ENCODE measurements at regions not wholly inside any gene's neighbourhood (a gene's known extent, or its start where the extent isn't known, plus 50 kb on each side); places are given as distances from the start of the nearest gene placed in this dataset.

DNA sequence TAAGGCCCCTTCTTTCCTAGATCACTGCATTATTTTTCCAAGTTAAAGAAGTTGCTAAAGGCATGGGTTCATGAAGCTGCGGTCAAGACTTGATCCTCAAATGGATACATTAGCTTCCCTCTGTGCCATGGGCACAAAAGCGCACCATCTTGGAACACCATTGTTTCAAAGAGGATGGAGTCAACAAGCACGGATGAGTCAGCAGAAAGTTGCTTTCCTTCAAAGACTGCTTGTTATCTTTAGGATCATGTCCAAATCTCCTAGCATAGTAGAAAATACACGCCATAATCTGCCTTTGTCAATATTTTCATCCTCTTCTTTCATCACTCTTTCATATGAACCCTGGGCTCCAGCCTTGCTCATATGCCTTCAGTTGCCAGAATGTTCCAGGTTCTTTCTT is 226.8 kb upstream of the GATB start:
- DNase-seq (ENCODE audit: low spot score, unreplicated experiment): no peak
- Mint-ChIP-seq H3K4me1 (ENCODE audit: low read depth) (no peaks in the 10 kb centered on the region), H3K9me3 (ENCODE audit: low read depth) (no peaks in the 10 kb centered on the region), H3K36me3 (ENCODE audit: insufficient read depth) (no peaks in the 10 kb centered on the region), H3K27me3 (peaks cover 3% of the 10 kb centered on the region), H3K4me3 (ENCODE audit: low read depth) (no peak overlapping the region), H3K27ac (no peak overlapping the region)
- TF ChIP-seq, protein P1, sequence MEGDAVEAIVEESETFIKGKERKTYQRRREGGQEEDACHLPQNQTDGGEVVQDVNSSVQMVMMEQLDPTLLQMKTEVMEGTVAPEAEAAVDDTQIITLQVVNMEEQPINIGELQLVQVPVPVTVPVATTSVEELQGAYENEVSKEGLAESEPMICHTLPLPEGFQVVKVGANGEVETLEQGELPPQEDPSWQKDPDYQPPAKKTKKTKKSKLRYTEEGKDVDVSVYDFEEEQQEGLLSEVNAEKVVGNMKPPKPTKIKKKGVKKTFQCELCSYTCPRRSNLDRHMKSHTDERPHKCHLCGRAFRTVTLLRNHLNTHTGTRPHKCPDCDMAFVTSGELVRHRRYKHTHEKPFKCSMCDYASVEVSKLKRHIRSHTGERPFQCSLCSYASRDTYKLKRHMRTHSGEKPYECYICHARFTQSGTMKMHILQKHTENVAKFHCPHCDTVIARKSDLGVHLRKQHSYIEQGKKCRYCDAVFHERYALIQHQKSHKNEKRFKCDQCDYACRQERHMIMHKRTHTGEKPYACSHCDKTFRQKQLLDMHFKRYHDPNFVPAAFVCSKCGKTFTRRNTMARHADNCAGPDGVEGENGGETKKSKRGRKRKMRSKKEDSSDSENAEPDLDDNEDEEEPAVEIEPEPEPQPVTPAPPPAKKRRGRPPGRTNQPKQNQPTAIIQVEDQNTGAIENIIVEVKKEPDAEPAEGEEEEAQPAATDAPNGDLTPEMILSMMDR (IDR thresholded peaks at IDR 0.05; ENCODE audit: unreplicated experiment): no peak

DNA sequence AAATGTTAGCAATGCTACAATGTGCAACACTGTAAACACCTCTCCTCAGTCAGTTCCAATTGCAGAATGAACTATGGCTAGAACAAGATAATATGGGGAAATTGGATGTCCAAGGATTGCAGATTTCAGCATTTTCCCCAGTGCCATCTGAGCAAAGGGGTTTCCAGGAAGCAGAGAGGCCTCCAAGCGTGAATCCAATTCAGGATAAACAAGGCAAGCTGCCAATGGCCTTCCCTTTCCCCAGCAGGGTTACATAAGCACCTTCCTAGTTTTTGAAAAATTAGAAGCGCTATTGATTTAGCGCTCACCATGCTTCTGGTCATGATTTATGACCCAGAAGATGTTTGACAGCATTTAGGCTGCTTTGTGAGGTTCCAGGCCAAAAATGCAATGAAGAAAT is 223.0 kb upstream of the GATB start:
- TF ChIP-seq, protein P1 (IDR thresholded peaks at IDR 0.05; ENCODE audit: unreplicated experiment): no peak

DNA sequence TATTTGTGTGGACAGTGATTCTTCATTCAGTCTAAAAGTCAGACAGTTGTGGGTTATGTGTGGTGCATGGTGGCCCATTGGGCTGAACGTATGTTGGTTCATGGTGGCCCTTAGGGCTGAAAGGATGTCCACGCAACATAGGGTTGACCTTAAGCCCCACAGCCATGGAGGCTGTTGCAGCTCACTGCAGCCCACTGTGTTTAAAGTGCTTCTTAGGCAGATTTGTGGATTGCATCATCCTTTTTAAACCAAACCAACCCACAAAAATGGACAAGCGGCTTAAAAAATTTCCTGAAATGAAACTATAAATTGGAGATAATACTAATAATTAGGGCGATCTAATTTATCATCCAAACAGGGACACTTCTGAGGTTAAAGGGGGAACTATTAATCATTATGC is 219.0 kb upstream of the GATB start:
- H3K27me3 Mint-ChIP-seq: no peaks in the 10 kb centered on the region

More for the DNA sequence above, 223.0 kb upstream of the GATB start:
- no peak for DNase-seq (ENCODE audit: low spot score, unreplicated experiment)
- no peaks in the 10 kb centered on the region for H3K4me1 Mint-ChIP-seq (ENCODE audit: low read depth)
- no peak overlapping the region for H3K27ac Mint-ChIP-seq
- H3K36me3 Mint-ChIP-seq (ENCODE audit: insufficient read depth): no peaks in the 10 kb centered on the region
- no peak overlapping the region for H3K4me3 Mint-ChIP-seq (ENCODE audit: low read depth)
- H3K9me3 Mint-ChIP-seq (ENCODE audit: low read depth): no peaks in the 10 kb centered on the region
- no peaks in the 10 kb centered on the region for H3K27me3 Mint-ChIP-seq

DNA sequence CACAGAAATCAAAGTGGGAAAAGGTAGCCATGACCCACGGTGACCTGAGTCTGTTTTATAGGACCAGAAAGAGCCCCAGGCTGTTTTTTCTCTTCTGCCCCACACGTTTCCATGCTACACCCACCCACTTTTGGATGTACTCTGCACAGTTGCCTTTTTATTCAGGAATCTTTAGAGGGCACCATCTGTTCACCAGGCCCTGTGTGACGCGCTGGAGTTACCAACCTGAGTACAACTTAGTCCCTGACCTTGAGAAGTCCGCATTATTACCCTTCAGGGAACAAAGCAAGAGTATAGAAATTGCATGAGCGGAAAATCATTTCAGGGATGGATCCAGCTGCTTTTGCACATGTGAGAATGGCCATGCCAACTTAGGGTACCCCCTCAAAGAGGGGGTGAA is 207.8 kb upstream of the GATB start:
- H3K4me3 Mint-ChIP-seq (ENCODE audit: low read depth): no peak overlapping the region
- peaks cover 3% of the 10 kb centered on the region for H3K27me3 Mint-ChIP-seq
- H3K4me1 Mint-ChIP-seq (ENCODE audit: low read depth): no peaks in the 10 kb centered on the region
- H3K27ac Mint-ChIP-seq: no peak overlapping the region
- H3K9me3 Mint-ChIP-seq (ENCODE audit: low read depth): no peaks in the 10 kb centered on the region
- TF ChIP-seq, protein P1 (IDR thresholded peaks at IDR 0.05; ENCODE audit: unreplicated experiment): no peak
- H3K36me3 Mint-ChIP-seq (ENCODE audit: insufficient read depth): no peaks in the 10 kb centered on the region
- no peak for DNase-seq (ENCODE audit: low spot score, unreplicated experiment)

More for the DNA sequence above, 219.0 kb upstream of the GATB start:
- DNase-seq (ENCODE audit: low spot score, unreplicated experiment): no peak
- H3K4me3 Mint-ChIP-seq (ENCODE audit: low read depth): no peak overlapping the region
- peaks cover 5% of the 10 kb centered on the region for H3K36me3 Mint-ChIP-seq (ENCODE audit: insufficient read depth)
- H3K27ac Mint-ChIP-seq: no peak overlapping the region
- TF ChIP-seq, protein P1 (IDR thresholded peaks at IDR 0.05; ENCODE audit: unreplicated experiment): no peak
- no peaks in the 10 kb centered on the region for H3K4me1 Mint-ChIP-seq (ENCODE audit: low read depth)
- peaks cover 15% of the 10 kb centered on the region for H3K9me3 Mint-ChIP-seq (ENCODE audit: low read depth)

DNA sequence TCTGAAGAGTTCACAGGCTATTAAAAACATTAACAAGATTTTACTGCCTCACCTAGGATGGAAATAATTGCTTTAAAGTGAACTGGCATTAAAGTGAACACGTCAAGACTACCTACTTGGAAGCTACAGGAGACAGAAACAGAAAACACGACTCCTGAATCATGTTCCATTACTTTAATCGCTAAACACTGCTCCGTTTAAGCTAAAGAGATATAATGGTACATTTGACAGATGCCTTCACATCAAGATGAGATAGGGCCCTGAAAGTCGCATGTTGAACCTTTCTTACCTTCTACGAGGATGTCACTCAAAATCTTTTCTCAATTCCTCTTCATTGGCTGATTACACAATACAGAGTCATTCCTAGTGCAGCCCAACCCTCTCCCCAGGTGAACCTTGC is 206.3 kb upstream of the GATB start:
- H3K4me3 Mint-ChIP-seq (ENCODE audit: low read depth): no peak overlapping the region
- H3K36me3 Mint-ChIP-seq (ENCODE audit: insufficient read depth): no peaks in the 10 kb centered on the region
- H3K4me1 Mint-ChIP-seq (ENCODE audit: low read depth): no peaks in the 10 kb centered on the region
- H3K9me3 Mint-ChIP-seq (ENCODE audit: low read depth): no peaks in the 10 kb centered on the region
- TF ChIP-seq, protein P1 (IDR thresholded peaks at IDR 0.05; ENCODE audit: unreplicated experiment): no peak
- H3K27ac Mint-ChIP-seq: no peak overlapping the region
- no peak for DNase-seq (ENCODE audit: low spot score, unreplicated experiment)
- no peaks in the 10 kb centered on the region for H3K27me3 Mint-ChIP-seq

All from progenitor cell of endocrine pancreas (in vitro differentiated cells).